ENCODE measurements at regions not wholly inside any gene's neighbourhood (a gene's known extent, or its start where the extent isn't known, plus 50 kb on each side); places are given as distances from the start of the nearest gene placed in this dataset.

GRCh38 chrX:120690941-120691340, 61.1 kb upstream of the C1GALT1C1 start:
- no peak for TF ChIP-seq CTCF (IDR thresholded peaks at IDR 0.05)
- DNase-seq = no peak
- Histone ChIP-seq H3K9me3 (replicated peaks in 1 of 2; ENCODE audit: control insufficient read depth in 1 of 2, insufficient read depth in 1 of 2, low read length in 2 of 2) (no peaks in the 10 kb centered on the region), H3K36me3 (replicated peaks in 1 of 2; ENCODE audit: control insufficient read depth in 1 of 2, insufficient read depth in 2 of 2, low read length in 2 of 2) (no peaks in the 10 kb centered on the region), H3K4me1 (ENCODE audit: control insufficient read depth in 1 of 2, insufficient read depth in 2 of 2, low read length in 2 of 2) (no peaks in the 10 kb centered on the region), H3K4me2 (replicated peaks; ENCODE audit: extremely low read depth, low read length, poor library complexity, severe bottlenecking) (no peak overlapping the region), H3K9ac (ENCODE audit: insufficient read depth, low read length, poor library complexity, severe bottlenecking) (no peak overlapping the region), H2AFZ (ENCODE audit: insufficient read depth, low read depth, low read length, poor library complexity, severe bottlenecking) (no peak overlapping the region), H3K79me2 (ENCODE audit: insufficient read depth, low read length) (no peaks in the 10 kb centered on the region), H4K20me1 (ENCODE audit: insufficient read depth, low read length) (no peaks in the 10 kb centered on the region), H3K27me3 (ENCODE audit: control insufficient read depth in 2 of 2, insufficient read depth in 2 of 2, low read length in 2 of 2) (no peaks in the 10 kb centered on the region), H3K4me3 (replicated peaks in 1 of 3; ENCODE audit: low read depth in 2 of 3, low read length in 3 of 3) (no peak overlapping the region), H3K27ac (ENCODE audit: low read depth in 1 of 2, low read length in 2 of 2) (no peak overlapping the region)
- Mint-ChIP-seq H3K27me3 (ENCODE audit: low read depth in 3 of 3) (peaks cover 0 to 3% (median 0%) of the 10 kb centered on the region in 3 donors), H3K4me1 (no peaks in the 10 kb centered on the region), H3K36me3 (no peaks in the 10 kb centered on the region), H3K27ac (no peak overlapping the region), H3K9me3 (peaks cover 0 to 5% (median 0%) of the 10 kb centered on the region in 7 donors), H3K4me3 (no peak overlapping the region)
- intact Hi-C loops (cut with micrococcal nuclease) = no loop called here
- no CpG with 5 or more reads among the region's 4 CpGs for WGBS (ENCODE audit: insufficient coverage)

GRCh38 chrX:120690344-120690743, 60.5 kb upstream of the C1GALT1C1 start:
- DNase-seq = no peak
- no peaks in the 10 kb centered on the region for H3K9me3 ChIP-seq (replicated peaks in 1 of 2; ENCODE audit: control insufficient read depth in 1 of 2, insufficient read depth in 1 of 2, low read length in 2 of 2)
- Mint-ChIP-seq H3K27me3 (ENCODE audit: low read depth in 3 of 3) (peaks cover 0 to 3% (median 0%) of the 10 kb centered on the region in 3 donors), H3K4me3 (no peak overlapping the region), H3K4me1 (no peaks in the 10 kb centered on the region), H3K36me3 (no peaks in the 10 kb centered on the region), H3K27ac (no peak overlapping the region), H3K9me3 (peaks cover 0 to 3% (median 0%) of the 10 kb centered on the region in 7 donors)
- no peak overlapping the region for H3K4me3 ChIP-seq (replicated peaks in 1 of 3; ENCODE audit: low read depth in 2 of 3, low read length in 3 of 3)
- no peak overlapping the region for H3K4me2 ChIP-seq (replicated peaks; ENCODE audit: extremely low read depth, low read length, poor library complexity, severe bottlenecking)
- no peak overlapping the region for H3K27ac ChIP-seq (ENCODE audit: low read depth in 1 of 2, low read length in 2 of 2)
- H3K9ac ChIP-seq (ENCODE audit: insufficient read depth, low read length, poor library complexity, severe bottlenecking) = no peak overlapping the region
- H2AFZ ChIP-seq (ENCODE audit: insufficient read depth, low read depth, low read length, poor library complexity, severe bottlenecking) = no peak overlapping the region
- intact Hi-C loops (cut with micrococcal nuclease) = no loop called here
- no peaks in the 10 kb centered on the region for H4K20me1 ChIP-seq (ENCODE audit: insufficient read depth, low read length)
- no peak for TF ChIP-seq CTCF (IDR thresholded peaks at IDR 0.05)
- H3K4me1 ChIP-seq (ENCODE audit: control insufficient read depth in 1 of 2, insufficient read depth in 2 of 2, low read length in 2 of 2) = no peaks in the 10 kb centered on the region
- H3K27me3 ChIP-seq (ENCODE audit: control insufficient read depth in 2 of 2, insufficient read depth in 2 of 2, low read length in 2 of 2) = no peaks in the 10 kb centered on the region
- H3K36me3 ChIP-seq (replicated peaks in 1 of 2; ENCODE audit: control insufficient read depth in 1 of 2, insufficient read depth in 2 of 2, low read length in 2 of 2) = no peaks in the 10 kb centered on the region
- WGBS (ENCODE audit: insufficient coverage) = 100% methylated on average over 2 of the region's 3 CpGs
- H3K79me2 ChIP-seq (ENCODE audit: insufficient read depth, low read length) = no peaks in the 10 kb centered on the region

Measured in CD14-positive monocyte (primary cell).